ENCODE measurements at regions not wholly inside any gene's neighbourhood (a gene's known extent, or its start where the extent isn't known, plus 50 kb on each side); places are given as distances from the start of the nearest gene placed in this dataset.

GRCh38 chr5:154683101-154683880 lies 71.9 kb upstream of the LARP1 start:
- TSS peak; percentile 69 for BruUV-seq (replicated peaks)
- intact Hi-C loops (cut with micrococcal nuclease; ENCODE audit: unreplicated experiment): loop anchor here (2.0 kb wide), 1 partner anchor 30 kb away; no protein-coding TSS in a partner anchor
- no peak for DNase-seq
- Mint-ChIP-seq H3K27me3 (ENCODE audit: unreplicated experiment) (no peaks in the 10 kb centered on the region), H3K4me1 (ENCODE audit: low read depth, unreplicated experiment) (peaks cover 27% of the 10 kb centered on the region), H3K9me3 (ENCODE audit: low read depth, unreplicated experiment) (no peaks in the 10 kb centered on the region), H3K36me3 (ENCODE audit: insufficient read depth, unreplicated experiment) (peaks cover 18% of the 10 kb centered on the region), H3K4me3 (ENCODE audit: low read depth, unreplicated experiment) (peak overlapping the region; percentile 69), H3K27ac (ENCODE audit: unreplicated experiment) (peak overlapping the region; percentile 91)
- TF ChIP-seq, protein P1, sequence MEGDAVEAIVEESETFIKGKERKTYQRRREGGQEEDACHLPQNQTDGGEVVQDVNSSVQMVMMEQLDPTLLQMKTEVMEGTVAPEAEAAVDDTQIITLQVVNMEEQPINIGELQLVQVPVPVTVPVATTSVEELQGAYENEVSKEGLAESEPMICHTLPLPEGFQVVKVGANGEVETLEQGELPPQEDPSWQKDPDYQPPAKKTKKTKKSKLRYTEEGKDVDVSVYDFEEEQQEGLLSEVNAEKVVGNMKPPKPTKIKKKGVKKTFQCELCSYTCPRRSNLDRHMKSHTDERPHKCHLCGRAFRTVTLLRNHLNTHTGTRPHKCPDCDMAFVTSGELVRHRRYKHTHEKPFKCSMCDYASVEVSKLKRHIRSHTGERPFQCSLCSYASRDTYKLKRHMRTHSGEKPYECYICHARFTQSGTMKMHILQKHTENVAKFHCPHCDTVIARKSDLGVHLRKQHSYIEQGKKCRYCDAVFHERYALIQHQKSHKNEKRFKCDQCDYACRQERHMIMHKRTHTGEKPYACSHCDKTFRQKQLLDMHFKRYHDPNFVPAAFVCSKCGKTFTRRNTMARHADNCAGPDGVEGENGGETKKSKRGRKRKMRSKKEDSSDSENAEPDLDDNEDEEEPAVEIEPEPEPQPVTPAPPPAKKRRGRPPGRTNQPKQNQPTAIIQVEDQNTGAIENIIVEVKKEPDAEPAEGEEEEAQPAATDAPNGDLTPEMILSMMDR (IDR thresholded peaks at IDR 0.05; ENCODE audit: unreplicated experiment): no peak
- CTCF ChIA-PET: interaction anchor here (0.6 to 1.7 kb wide), 8 partner anchors 9 to 81 kb away, joined by 3 to 11 read pairs (median 4); no protein-coding TSS in a partner anchor

- Mint-ChIP-seq H3K4me1 (ENCODE audit: low read depth, unreplicated experiment) (peaks cover 23% of the 10 kb centered on the region), H3K27ac (ENCODE audit: unreplicated experiment) (no peak overlapping the region), H3K4me3 (ENCODE audit: low read depth, unreplicated experiment) (no peak overlapping the region), H3K27me3 (ENCODE audit: unreplicated experiment) (no peaks in the 10 kb centered on the region), H3K9me3 (ENCODE audit: low read depth, unreplicated experiment) (no peaks in the 10 kb centered on the region), H3K36me3 (ENCODE audit: insufficient read depth, unreplicated experiment) (peaks cover 18% of the 10 kb centered on the region)
- intact Hi-C loops (cut with micrococcal nuclease; ENCODE audit: unreplicated experiment): no loop called here
- CTCF ChIA-PET: interaction anchor here (1.8 kb wide), 1 partner anchor 79 kb away, joined by 6 read pairs; no protein-coding TSS in a partner anchor
- no TSS peak for BruUV-seq (replicated peaks)
- DNase-seq: no peak
- TF ChIP-seq, protein P1 (IDR thresholded peaks at IDR 0.05; ENCODE audit: unreplicated experiment): no peak
These were observed 75.7 kb upstream of the LARP1 start for GRCh38 chr5:154679501-154679900.

DNA sequence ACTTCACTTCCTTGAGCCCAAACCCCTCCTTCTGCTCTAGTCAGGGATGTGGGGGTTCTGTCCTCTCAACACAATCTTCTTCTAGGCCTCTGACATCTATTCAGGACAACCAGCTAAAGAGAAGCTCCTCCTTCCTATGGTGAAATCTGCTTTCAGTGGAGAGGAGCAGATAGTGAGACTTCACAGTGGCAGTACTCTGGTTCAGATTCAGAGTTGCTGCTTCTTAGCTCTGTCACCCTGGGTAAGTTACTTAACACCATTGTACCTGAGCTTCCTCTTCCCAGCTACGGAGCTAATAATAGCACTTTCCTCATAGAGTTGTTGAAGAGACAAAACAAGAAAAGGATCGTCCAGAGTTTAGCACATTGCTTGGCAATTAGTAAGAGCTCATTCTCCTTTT lies 77.3 kb upstream of the LARP1 start:
- no peaks in the 10 kb centered on the region for H3K27me3 Mint-ChIP-seq (ENCODE audit: unreplicated experiment)
- H3K27ac Mint-ChIP-seq (ENCODE audit: unreplicated experiment): no peak overlapping the region

GRCh38 chr5:154676508-154676907 lies 78.7 kb upstream of the LARP1 start:
- Mint-ChIP-seq H3K27me3 (ENCODE audit: unreplicated experiment) (no peaks in the 10 kb centered on the region), H3K4me3 (ENCODE audit: low read depth, unreplicated experiment) (no peak overlapping the region), H3K36me3 (ENCODE audit: insufficient read depth, unreplicated experiment) (no peaks in the 10 kb centered on the region), H3K27ac (ENCODE audit: unreplicated experiment) (no peak overlapping the region), H3K9me3 (ENCODE audit: low read depth, unreplicated experiment) (no peaks in the 10 kb centered on the region), H3K4me1 (ENCODE audit: low read depth, unreplicated experiment) (no peaks in the 10 kb centered on the region)
- TF ChIP-seq, protein P1 (IDR thresholded peaks at IDR 0.05; ENCODE audit: unreplicated experiment): no peak
- intact Hi-C loops (cut with micrococcal nuclease; ENCODE audit: unreplicated experiment): no loop called here
- BruUV-seq (replicated peaks): no TSS peak
- CTCF ChIA-PET: no interaction called here
- no peak for DNase-seq

More for the DNA sequence above, 77.3 kb upstream of the LARP1 start:
- H3K4me1 Mint-ChIP-seq (ENCODE audit: low read depth, unreplicated experiment): peaks cover 8% of the 10 kb centered on the region
- no peak for DNase-seq
- intact Hi-C loops (cut with micrococcal nuclease; ENCODE audit: unreplicated experiment): no loop called here
- BruUV-seq (replicated peaks): no TSS peak
- H3K36me3 Mint-ChIP-seq (ENCODE audit: insufficient read depth, unreplicated experiment): peaks cover 10% of the 10 kb centered on the region
- no peaks in the 10 kb centered on the region for H3K9me3 Mint-ChIP-seq (ENCODE audit: low read depth, unreplicated experiment)
- TF ChIP-seq, protein P1 (IDR thresholded peaks at IDR 0.05; ENCODE audit: unreplicated experiment): no peak
- CTCF ChIA-PET: interaction anchor here (0.7 to 1.8 kb wide), 2 partner anchors 80 to 189 kb away, joined by 3 to 6 read pairs; no protein-coding TSS in a partner anchor
- no peak overlapping the region for H3K4me3 Mint-ChIP-seq (ENCODE audit: low read depth, unreplicated experiment)
